GM12872 (cell line): ENCODE measurements at regions not wholly inside any gene's neighbourhood (a gene's known extent, or its start where the extent isn't known, plus 50 kb on each side); places are given as distances from the start of the nearest gene placed in this dataset.

ENCODE experiments used
- CTCF ChIP-seq: IDR thresholded peaks from 3 replicates; pipeline ENCODE4 v1.5.1; 2011; ENCODE audit warnings: low read depth, mild to moderate bottlenecking, low read length, moderate library complexity; ENCODE audit not compliant: insufficient read depth

- no peak for TF ChIP-seq CTCF
These were observed 236.8 kb upstream of the RREB1 start for GRCh38 chr6:6870921-6871320.

GRCh38 chr6:6872459-6873344 is 235.1 kb upstream of the RREB1 start:
- no peak for TF ChIP-seq CTCF

DNA sequence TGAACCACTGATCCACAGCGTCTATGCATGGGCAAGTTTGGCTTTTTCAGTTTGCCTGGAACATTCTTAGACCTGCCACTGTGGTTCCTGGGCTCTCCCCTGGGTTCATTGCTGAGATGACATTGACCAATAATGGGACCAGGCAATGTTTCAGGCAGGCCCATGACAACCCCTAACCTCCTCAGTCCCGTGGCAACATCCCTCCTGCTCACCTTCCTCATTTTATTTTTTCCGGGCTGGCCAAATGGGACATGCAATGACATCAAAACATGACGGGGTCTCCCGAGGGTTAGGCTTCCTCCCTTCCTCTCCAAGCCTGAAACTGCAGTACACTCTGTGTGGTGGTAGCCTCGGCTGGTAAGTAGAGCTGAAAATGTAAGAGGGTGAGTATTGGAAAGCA is 234.0 kb upstream of the RREB1 start:
- TF ChIP-seq CTCF, result no peak

- no peak for TF ChIP-seq CTCF
These were observed 231.8 kb upstream of the RREB1 start for GRCh38 chr6:6875818-6876470.

DNA sequence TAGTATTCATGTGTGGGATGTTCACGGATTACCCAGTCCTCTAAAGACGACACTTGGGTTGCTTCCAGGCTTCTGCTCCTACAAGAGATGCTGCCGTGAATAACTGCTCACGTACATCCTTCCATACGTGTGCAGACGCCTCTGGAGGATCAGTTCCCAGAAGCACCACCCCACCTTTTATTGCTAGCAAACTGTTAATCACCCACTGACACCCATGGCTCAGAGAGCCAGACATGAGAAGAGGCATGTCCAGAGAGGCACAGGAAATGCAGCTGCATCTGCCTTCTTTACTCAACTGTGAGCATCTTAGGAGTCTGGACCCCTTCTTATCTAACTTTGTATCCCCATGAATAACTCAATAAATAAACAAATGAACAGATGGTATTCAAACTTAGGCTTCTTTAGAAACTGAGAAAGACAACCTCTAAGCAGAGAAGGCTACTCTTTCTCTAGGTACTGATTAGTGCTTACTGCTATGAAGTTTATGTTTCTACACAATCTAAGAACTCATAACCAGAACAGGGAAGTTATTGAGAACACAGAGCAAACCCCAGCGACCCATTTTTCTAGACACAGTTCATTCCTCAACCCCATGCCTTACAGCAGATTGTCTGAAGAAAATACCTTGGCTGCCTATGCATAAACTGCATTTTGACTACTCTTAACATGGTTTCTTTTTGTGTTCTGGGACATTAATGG is 228.7 kb upstream of the RREB1 start:
- no peak for TF ChIP-seq CTCF

- TF ChIP-seq CTCF, result no peak
These were observed 226.9 kb upstream of the RREB1 start for GRCh38 chr6:6880745-6881437.
